SK-N-SH treated with all-trans-retinoic acid at 6 μM for 48 hours (cell line): ENCODE measurements at regions not wholly inside any gene's neighbourhood (a gene's known extent, or its start where the extent isn't known, plus 50 kb on each side); places are given as distances from the start of the nearest gene placed in this dataset.

Experiments
- ATAC-seq: fragments of 200-7000 bp; cut with Tn5 transposase; 3 replicates; pipeline ENCODE4 v1.9.1; 2020; ENCODE audit warnings: mild to moderate bottlenecking, moderate library complexity
- ARNTL ChIP-seq: fragments of 450-650 bp; formaldehyde crosslinking; IDR thresholded peaks from 2 replicates; pipeline ENCODE4 v1.5.0; 2020; ENCODE audit warnings: low read depth, mild to moderate bottlenecking, moderate library complexity, borderline replicate concordance
- BACH2 ChIP-seq: fragments of 250-450 bp; sonication (Bioruptor Pico); IDR thresholded peaks from 2 replicates; pipeline ENCODE4 v1.9.0; 2021; ENCODE audit warnings: mild to moderate bottlenecking, borderline replicate concordance
- CSRNP3 ChIP-seq: fragments of 250-450 bp; sonication (Bioruptor Pico); IDR thresholded peaks from 2 replicates; pipeline ENCODE4 v1.5.1; 2021; ENCODE audit warnings: mild to moderate bottlenecking, moderate library complexity
- ESRRG ChIP-seq: fragments of 250-450 bp; sonication (Bioruptor Pico); IDR thresholded peaks from 2 replicates; pipeline ENCODE4 v1.6.1; 2021; ENCODE audit warnings: mild to moderate bottlenecking
- GLIS3 ChIP-seq: fragments of 250-450 bp; sonication (Bioruptor Pico); IDR thresholded peaks from 2 replicates; pipeline ENCODE4 v1.5.0; 2020; ENCODE audit warnings: mild to moderate bottlenecking, moderate library complexity
- ISL1 ChIP-seq: fragments of 250-450 bp; sonication (Bioruptor Pico); IDR thresholded peaks from 2 replicates; pipeline ENCODE4 v2.1.2; 2022; ENCODE audit warnings: mild to moderate bottlenecking, moderate library complexity
- OSR1 ChIP-seq: fragments of 250-450 bp; sonication (Bioruptor Pico); IDR thresholded peaks from 2 replicates; pipeline ENCODE4 v1.8.0; 2022; ENCODE audit warnings: moderate library complexity, mild to moderate bottlenecking, inconsistent platforms
- POU6F1 ChIP-seq: fragments of 250-450 bp; sonication (Bioruptor Pico); IDR thresholded peaks from 2 replicates; pipeline ENCODE4 v1.8.0; 2021; ENCODE audit warnings: low read depth, mild to moderate bottlenecking, moderate library complexity, borderline replicate concordance
- PPARA ChIP-seq: fragments of 250-450 bp; sonication (Bioruptor Pico); IDR thresholded peaks from 2 replicates; pipeline ENCODE4 v1.5.0; 2020; ENCODE audit warnings: mild to moderate bottlenecking, borderline replicate concordance
- RARB ChIP-seq: fragments of 250-450 bp; sonication (Bioruptor Pico); IDR thresholded peaks from 2 replicates; pipeline ENCODE4 v1.8.0; 2021; ENCODE audit warnings: mild to moderate bottlenecking, moderate library complexity
- SNAI2 ChIP-seq: fragments of 250-450 bp; sonication (Bioruptor Pico); IDR thresholded peaks from 2 replicates; pipeline ENCODE4 v1.5.0; 2020; ENCODE audit warnings: mild to moderate bottlenecking, moderate library complexity
- TOX ChIP-seq: fragments of 250-450 bp; sonication (Bioruptor Pico); IDR thresholded peaks from 2 replicates; pipeline ENCODE4 v1.8.0; 2021; ENCODE audit warnings: mild to moderate bottlenecking, moderate library complexity, borderline replicate concordance
- ZC3H10 ChIP-seq: fragments of 250-450 bp; sonication (Bioruptor Pico); IDR thresholded peaks from 2 replicates; pipeline ENCODE4 v1.5.1; 2021; ENCODE audit warnings: mild to moderate bottlenecking, moderate library complexity
- ZFP30 ChIP-seq: fragments of 450-650 bp; formaldehyde crosslinking; IDR thresholded peaks from 2 replicates; pipeline ENCODE4 v1.5.0; 2022; ENCODE audit warnings: mild to moderate bottlenecking, moderate library complexity
- ZNF70 ChIP-seq: fragments of 450-650 bp; formaldehyde crosslinking; IDR thresholded peaks from 2 replicates; pipeline ENCODE4 v1.5.0; 2020; ENCODE audit warnings: mild to moderate bottlenecking, moderate library complexity
- ZNF8 ChIP-seq: fragments of 450-650 bp; formaldehyde crosslinking; IDR thresholded peaks from 2 replicates; pipeline ENCODE4 v1.5.0; 2020; ENCODE audit warnings: mild to moderate bottlenecking, moderate library complexity
- TF ChIP-seq, protein P1 (sequence below): fragments of 250-450 bp; sonication (Bioruptor Pico); IDR thresholded peaks from 2 replicates; pipeline ENCODE4 v1.5.0; 2020; ENCODE audit warnings: mild to moderate bottlenecking, moderate library complexity
- TF ChIP-seq, protein P2 (sequence below): fragments of 250-450 bp; sonication (Bioruptor Pico); IDR thresholded peaks from 2 replicates; pipeline ENCODE4 v1.8.0; 2020; ENCODE audit warnings: mild to moderate bottlenecking, moderate library complexity, borderline replicate concordance
- TF ChIP-seq, protein P3 (sequence below): fragments of 250-450 bp; sonication (Bioruptor Pico); IDR thresholded peaks from 2 replicates; pipeline ENCODE4 v1.5.1; 2020; ENCODE audit warnings: low read depth, mild to moderate bottlenecking, moderate library complexity

DNA sequence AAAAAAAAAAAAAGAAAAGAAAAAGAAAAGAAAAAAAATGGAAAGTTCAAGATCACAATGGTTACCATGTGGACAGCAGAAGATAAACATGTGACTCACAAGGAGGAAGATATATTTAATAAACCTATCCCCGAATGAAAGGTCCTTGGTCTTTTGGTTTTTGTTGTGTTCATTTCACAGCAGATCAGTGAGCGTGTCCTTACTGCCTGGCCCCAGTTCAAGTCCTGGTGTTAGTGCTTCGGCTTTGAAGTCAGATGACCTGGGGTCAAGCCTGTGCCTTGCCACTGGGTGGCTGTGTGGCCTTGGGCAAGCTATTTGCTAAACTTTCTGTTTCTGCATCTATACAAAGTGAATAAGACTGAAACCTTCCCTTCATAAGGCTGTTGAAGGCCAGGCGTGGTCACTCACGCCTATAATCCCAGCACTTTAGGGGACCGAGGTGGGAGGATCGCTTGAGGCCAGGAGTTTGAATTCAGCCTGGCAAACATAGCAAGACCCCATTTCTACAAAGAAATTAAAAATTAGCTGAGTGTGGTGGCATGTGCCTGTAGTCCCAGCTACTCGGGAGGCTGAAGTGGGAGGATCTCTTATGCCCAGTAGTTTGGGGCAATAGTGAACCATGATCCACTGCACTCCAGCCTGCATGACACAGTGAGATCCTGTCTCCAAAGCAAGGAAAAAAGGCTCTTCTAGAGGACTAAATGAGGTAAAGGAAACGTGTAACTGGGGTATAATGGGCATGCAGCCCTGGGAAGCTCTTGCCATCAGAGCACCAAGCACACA lies 94.5 kb upstream of the SPATA31D4 start:
- TF ChIP-seq, protein P1, sequence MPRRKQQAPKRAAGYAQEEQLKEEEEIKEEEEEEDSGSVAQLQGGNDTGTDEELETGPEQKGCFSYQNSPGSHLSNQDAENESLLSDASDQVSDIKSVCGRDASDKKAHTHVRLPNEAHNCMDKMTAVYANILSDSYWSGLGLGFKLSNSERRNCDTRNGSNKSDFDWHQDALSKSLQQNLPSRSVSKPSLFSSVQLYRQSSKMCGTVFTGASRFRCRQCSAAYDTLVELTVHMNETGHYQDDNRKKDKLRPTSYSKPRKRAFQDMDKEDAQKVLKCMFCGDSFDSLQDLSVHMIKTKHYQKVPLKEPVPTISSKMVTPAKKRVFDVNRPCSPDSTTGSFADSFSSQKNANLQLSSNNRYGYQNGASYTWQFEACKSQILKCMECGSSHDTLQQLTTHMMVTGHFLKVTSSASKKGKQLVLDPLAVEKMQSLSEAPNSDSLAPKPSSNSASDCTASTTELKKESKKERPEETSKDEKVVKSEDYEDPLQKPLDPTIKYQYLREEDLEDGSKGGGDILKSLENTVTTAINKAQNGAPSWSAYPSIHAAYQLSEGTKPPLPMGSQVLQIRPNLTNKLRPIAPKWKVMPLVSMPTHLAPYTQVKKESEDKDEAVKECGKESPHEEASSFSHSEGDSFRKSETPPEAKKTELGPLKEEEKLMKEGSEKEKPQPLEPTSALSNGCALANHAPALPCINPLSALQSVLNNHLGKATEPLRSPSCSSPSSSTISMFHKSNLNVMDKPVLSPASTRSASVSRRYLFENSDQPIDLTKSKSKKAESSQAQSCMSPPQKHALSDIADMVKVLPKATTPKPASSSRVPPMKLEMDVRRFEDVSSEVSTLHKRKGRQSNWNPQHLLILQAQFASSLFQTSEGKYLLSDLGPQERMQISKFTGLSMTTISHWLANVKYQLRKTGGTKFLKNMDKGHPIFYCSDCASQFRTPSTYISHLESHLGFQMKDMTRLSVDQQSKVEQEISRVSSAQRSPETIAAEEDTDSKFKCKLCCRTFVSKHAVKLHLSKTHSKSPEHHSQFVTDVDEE (CRISPR knock-in tag), result no peak
- no peak for TF ChIP-seq ZNF8 (CRISPR knock-in tag)
- TF ChIP-seq, protein P2, sequence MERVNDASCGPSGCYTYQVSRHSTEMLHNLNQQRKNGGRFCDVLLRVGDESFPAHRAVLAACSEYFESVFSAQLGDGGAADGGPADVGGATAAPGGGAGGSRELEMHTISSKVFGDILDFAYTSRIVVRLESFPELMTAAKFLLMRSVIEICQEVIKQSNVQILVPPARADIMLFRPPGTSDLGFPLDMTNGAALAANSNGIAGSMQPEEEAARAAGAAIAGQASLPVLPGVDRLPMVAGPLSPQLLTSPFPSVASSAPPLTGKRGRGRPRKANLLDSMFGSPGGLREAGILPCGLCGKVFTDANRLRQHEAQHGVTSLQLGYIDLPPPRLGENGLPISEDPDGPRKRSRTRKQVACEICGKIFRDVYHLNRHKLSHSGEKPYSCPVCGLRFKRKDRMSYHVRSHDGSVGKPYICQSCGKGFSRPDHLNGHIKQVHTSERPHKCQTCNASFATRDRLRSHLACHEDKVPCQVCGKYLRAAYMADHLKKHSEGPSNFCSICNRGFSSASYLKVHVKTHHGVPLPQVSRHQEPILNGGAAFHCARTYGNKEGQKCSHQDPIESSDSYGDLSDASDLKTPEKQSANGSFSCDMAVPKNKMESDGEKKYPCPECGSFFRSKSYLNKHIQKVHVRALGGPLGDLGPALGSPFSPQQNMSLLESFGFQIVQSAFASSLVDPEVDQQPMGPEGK (CRISPR knock-in tag), result no peak
- no peak; the same call in 2 of the 3 replicates for ATAC-seq

- TF ChIP-seq ZC3H10 (CRISPR knock-in tag) (no peak), ARNTL (CRISPR knock-in tag) (no peak), ISL1 (CRISPR knock-in tag) (no peak), OSR1 (CRISPR knock-in tag) (no peak), BACH2 (CRISPR knock-in tag) (no peak), ESRRG (CRISPR knock-in tag) (no peak)
- TF ChIP-seq, protein P3, sequence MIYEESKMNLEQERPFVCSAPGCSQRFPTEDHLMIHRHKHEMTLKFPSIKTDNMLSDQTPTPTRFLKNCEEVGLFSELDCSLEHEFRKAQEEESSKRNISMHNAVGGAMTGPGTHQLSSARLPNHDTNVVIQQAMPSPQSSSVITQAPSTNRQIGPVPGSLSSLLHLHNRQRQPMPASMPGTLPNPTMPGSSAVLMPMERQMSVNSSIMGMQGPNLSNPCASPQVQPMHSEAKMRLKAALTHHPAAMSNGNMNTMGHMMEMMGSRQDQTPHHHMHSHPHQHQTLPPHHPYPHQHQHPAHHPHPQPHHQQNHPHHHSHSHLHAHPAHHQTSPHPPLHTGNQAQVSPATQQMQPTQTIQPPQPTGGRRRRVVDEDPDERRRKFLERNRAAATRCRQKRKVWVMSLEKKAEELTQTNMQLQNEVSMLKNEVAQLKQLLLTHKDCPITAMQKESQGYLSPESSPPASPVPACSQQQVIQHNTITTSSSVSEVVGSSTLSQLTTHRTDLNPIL, result no peak
- ATAC-seq, result no peak
Observed at GRCh38 chr9:81841333-81841732, 86.9 kb upstream of the SPATA31D4 start.

DNA sequence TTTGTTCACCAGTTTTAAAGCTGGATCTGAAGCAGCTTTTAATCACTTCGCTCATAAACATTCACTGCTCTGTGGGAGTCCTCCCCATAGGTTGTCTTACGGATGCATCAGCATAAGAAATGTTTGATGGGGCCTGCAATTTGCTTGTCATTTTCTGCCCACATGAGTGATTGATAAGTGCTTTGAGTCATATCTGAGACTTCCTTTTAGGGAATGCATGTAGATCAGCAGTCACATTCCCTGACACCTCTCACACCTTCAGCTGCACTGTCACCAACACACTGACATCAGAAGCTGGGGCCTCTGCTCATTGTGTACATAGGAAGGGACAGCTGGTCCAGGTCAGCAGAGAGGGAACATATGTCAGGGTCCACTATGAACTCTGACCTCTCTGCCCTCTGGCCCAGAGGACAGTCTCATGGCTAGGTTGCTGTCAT lies 84.1 kb upstream of the SPATA31D4 start:
- TF ChIP-seq, protein P3, result no peak
- TF ChIP-seq ZNF8 (CRISPR knock-in tag) (no peak), RARB (CRISPR knock-in tag) (no peak), ISL1 (CRISPR knock-in tag) (no peak), OSR1 (CRISPR knock-in tag) (no peak), GLIS3 (no peak), PPARA (CRISPR knock-in tag) (no peak), CSRNP3 (no peak), ZNF70 (CRISPR knock-in tag) (no peak), ZFP30 (CRISPR knock-in tag) (no peak), BACH2 (CRISPR knock-in tag) (no peak), POU6F1 (no peak), SNAI2 (CRISPR knock-in tag) (no peak), TOX (CRISPR knock-in tag) (no peak), ARNTL (CRISPR knock-in tag) (no peak), ZC3H10 (CRISPR knock-in tag) (no peak)
- TF ChIP-seq, protein P2 (CRISPR knock-in tag), result no peak
- TF ChIP-seq, all 23 proteins: peak for 0
- ATAC-seq, result no peak
